Suprapubic skin (tissue), 4 donors: ENCODE measurements at regions not wholly inside any gene's neighbourhood (a gene's known extent, or its start where the extent isn't known, plus 50 kb on each side); places are given as distances from the start of the nearest gene placed in this dataset.

Experiments
- DNase-seq, 2 donors: peaks; one replicate each; pipeline ENCODE4 v3.0.0-alpha.2; 2019; ENCODE audit warnings: low spot score in 2 of 2
- H3K27ac ChIP-seq: fragments of 200-600 bp; sonication (generic); one replicate; pipeline ENCODE4 v1.5.1; 2019
- H3K27me3 ChIP-seq: fragments of 200-600 bp; sonication (generic); one replicate; pipeline ENCODE4 v1.5.1; 2019
- H3K36me3 ChIP-seq: fragments of 200-600 bp; sonication (generic); one replicate; pipeline ENCODE4 v1.5.1; 2019
- H3K4me1 ChIP-seq: fragments of 200-600 bp; sonication (generic); one replicate; pipeline ENCODE4 v1.5.1; 2019
- H3K4me3 ChIP-seq: fragments of 200-600 bp; sonication (generic); one replicate; pipeline ENCODE4 v1.5.1; 2019; ENCODE audit warnings: mild to moderate bottlenecking
- H3K9me3 ChIP-seq: fragments of 200-600 bp; sonication (generic); one replicate; pipeline ENCODE4 v1.5.1; 2019
- EP300 ChIP-seq: sonication (generic); formaldehyde crosslinking; IDR thresholded peaks from one replicate; pipeline ENCODE4 v1.6.1; 2017; ENCODE audit warnings: antibody characterized with exemption
- POLR2A ChIP-seq, 2 donors: fragments of 450-650 bp; IDR thresholded peaks; one replicate each; pipeline ENCODE4 v1.6.1; 2017; ENCODE audit warnings: antibody characterized with exemption in 2 of 2, mild to moderate bottlenecking in 2 of 2, moderate library complexity in 2 of 2
- POLR2AphosphoS5 ChIP-seq, 3 donors: sonication (generic); formaldehyde crosslinking; IDR thresholded peaks; one replicate each; pipeline ENCODE4 v1.6.1; 2017; ENCODE audit warnings: antibody characterized with exemption in 3 of 3
- WGBS: methylation state at CpG from one replicate; pipeline ENCODE4 v1.1.5; 2018; 5-methylcytosine and 5-hydroxymethylcytosine counted together
- TF ChIP-seq, protein P1 (sequence below), 2 donors: fragments of 200-600 bp in 1 of 2; fragments of 450-650 bp in 1 of 2; sonication (generic) in 1 of 2; IDR thresholded peaks; one replicate each; pipeline ENCODE4 v1.5.1; 2016 to 2019; ENCODE audit warnings: antibody characterized with exemption in 2 of 2, mild to moderate bottlenecking in 1 of 2, moderate library complexity in 1 of 2

DNA sequence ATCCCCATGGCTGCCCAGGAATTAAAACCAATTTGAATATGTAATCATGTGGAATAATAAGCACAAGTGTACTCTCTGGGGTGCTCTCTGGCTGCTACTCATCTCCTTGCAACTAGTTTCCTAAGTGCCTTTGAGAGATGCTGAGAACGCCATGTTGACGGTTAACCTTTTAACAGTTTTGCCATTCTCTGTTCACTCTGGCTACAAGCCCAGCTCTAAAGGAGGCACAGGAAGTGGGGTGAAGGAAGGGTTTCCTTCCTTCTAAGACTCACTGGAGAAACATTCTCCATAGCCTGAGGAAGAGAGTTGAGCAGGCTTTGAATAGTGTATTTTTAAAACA, 122.0 kb upstream of the ZC3H12C start:
- Histone ChIP-seq H3K27ac (no peak overlapping the region), H3K4me1 (peaks cover 8% of the 10 kb centered on the region)

DNA sequence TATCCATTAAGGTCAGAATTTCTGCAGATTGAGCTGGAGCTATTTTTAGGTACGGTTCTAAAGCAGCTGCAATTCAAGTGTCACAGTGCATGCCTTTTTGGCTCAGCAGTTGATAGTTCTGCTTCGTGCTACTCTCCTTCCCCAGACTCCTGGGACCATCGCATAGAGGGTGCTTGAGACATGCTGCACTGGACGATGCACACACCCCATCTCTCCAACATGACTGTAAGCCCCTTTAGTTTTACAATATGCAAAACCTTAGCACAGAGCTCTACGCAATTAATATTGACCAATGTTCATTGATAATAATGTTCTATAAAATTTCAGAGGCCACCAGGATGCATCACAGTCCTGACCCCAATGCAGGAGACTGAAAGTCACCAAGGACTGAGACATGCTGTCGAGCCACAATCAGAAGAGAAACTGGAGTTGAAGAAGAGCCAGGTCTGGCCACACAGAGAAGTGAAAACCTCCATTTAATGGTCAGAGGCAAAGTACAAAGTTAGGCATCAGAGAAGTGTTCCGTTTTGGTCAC, 120.9 kb upstream of the ZC3H12C start:
- TF ChIP-seq POLR2A (IDR thresholded peaks at IDR 0.05) (no peak), EP300 (no peak), POLR2AphosphoS5 (IDR thresholded peaks at IDR 0.05) (no peak)
- TF ChIP-seq, protein P1, sequence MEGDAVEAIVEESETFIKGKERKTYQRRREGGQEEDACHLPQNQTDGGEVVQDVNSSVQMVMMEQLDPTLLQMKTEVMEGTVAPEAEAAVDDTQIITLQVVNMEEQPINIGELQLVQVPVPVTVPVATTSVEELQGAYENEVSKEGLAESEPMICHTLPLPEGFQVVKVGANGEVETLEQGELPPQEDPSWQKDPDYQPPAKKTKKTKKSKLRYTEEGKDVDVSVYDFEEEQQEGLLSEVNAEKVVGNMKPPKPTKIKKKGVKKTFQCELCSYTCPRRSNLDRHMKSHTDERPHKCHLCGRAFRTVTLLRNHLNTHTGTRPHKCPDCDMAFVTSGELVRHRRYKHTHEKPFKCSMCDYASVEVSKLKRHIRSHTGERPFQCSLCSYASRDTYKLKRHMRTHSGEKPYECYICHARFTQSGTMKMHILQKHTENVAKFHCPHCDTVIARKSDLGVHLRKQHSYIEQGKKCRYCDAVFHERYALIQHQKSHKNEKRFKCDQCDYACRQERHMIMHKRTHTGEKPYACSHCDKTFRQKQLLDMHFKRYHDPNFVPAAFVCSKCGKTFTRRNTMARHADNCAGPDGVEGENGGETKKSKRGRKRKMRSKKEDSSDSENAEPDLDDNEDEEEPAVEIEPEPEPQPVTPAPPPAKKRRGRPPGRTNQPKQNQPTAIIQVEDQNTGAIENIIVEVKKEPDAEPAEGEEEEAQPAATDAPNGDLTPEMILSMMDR (IDR thresholded peaks at IDR 0.05), result no peak
- H3K9me3 ChIP-seq, result no peaks in the 10 kb centered on the region
- H3K4me1 ChIP-seq, result peaks cover 8% of the 10 kb centered on the region
- H3K27ac ChIP-seq, result no peak overlapping the region
- H3K27me3 ChIP-seq, result no peaks in the 10 kb centered on the region
- WGBS, result 63% methylated on average over 7 of the region's 7 CpGs
- no peak for DNase-seq
- no peaks in the 10 kb centered on the region for H3K36me3 ChIP-seq
- no peak overlapping the region for H3K4me3 ChIP-seq

More for the DNA sequence above, 122.0 kb upstream of the ZC3H12C start:
- no peak for DNase-seq
- Histone ChIP-seq H3K4me3 (no peak overlapping the region), H3K36me3 (no peaks in the 10 kb centered on the region), H3K9me3 (no peaks in the 10 kb centered on the region), H3K27me3 (no peaks in the 10 kb centered on the region)
- no peak for TF ChIP-seq EP300
- TF ChIP-seq, protein P1 (IDR thresholded peaks at IDR 0.05), result no peak
- WGBS, result 55% methylated on average over 2 of the region's 2 CpGs

DNA sequence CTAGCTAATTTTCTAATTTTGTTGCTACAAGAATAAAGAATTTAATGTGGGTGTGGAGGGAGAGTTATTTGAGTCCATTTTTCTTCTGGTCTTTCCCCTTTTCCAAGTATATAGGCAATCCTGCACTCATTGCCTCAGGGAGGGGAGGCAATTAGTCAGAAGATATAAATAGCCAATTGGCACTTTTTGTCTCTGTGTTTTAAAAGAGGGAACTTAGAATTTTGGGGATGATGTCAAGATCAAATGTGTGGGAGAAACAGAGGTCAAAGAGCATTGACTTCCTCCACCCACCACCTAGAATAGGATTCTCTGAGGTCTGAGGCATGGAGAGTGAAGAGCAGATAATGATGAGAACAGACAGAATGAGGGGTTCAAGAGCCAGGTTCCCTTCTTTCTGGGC, 120.3 kb upstream of the ZC3H12C start:
- Histone ChIP-seq H3K9me3 (no peaks in the 10 kb centered on the region), H3K27ac (no peak overlapping the region), H3K4me1 (peaks cover 8% of the 10 kb centered on the region), H3K27me3 (no peaks in the 10 kb centered on the region), H3K36me3 (no peaks in the 10 kb centered on the region), H3K4me3 (no peak overlapping the region)
- DNase-seq, result no peak
- TF ChIP-seq POLR2AphosphoS5 (IDR thresholded peaks at IDR 0.05), result no peak
- no peak for TF ChIP-seq POLR2A (IDR thresholded peaks at IDR 0.05)
- no peak for TF ChIP-seq EP300

DNA sequence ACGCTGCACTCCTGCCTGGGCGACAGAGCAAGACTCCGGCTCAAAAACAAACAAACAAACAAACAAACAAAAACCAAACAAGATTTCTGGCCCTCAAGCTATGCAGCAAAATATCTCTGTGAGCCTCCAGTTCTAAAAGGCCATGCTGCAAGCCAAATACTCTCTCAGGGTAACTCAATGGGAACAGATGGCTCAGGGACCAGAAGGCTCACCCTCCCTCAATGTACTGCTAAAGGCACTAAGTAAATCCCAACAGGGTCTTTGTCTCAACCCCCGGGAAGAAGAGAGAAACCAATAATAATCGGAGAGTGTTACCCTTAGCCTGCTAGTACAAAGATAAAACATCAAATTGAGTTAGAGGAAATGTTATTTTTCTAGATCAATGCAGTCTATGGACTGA, 119.7 kb upstream of the ZC3H12C start:
- Histone ChIP-seq H3K27ac (no peak overlapping the region), H3K9me3 (no peaks in the 10 kb centered on the region), H3K36me3 (no peaks in the 10 kb centered on the region), H3K27me3 (no peaks in the 10 kb centered on the region), H3K4me1 (peaks cover 8% of the 10 kb centered on the region), H3K4me3 (no peak overlapping the region)
- DNase-seq, result no peak
- 82% methylated on average over 5 of the region's 5 CpGs for WGBS
- no peak for TF ChIP-seq EP300
- no peak for TF ChIP-seq POLR2A (IDR thresholded peaks at IDR 0.05)
- TF ChIP-seq, protein P1 (IDR thresholded peaks at IDR 0.05), result no peak
- no peak for TF ChIP-seq POLR2AphosphoS5 (IDR thresholded peaks at IDR 0.05)

DNA sequence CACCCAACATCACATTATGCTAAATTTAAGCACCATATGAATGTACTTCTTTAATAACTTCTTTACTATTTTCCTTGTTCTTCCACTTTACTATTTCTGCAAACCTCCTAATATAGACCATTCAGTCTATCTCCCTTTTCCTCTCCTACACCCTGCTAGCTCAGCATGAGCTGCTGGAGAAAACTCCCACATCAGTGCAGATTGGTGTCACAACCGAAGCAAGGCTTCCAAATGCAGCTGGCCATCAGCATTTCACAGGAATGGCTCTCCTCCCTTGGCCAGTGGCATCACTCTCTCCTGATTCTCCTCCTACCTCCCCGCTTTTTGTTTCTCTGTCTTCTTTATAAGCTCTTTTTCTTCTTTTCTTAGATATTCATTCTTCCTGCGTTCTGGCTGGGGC, 118.7 kb upstream of the ZC3H12C start:
- Histone ChIP-seq H3K4me1 (peaks cover 8% of the 10 kb centered on the region), H3K27ac (no peak overlapping the region), H3K9me3 (no peaks in the 10 kb centered on the region), H3K4me3 (no peak overlapping the region), H3K36me3 (no peaks in the 10 kb centered on the region), H3K27me3 (no peaks in the 10 kb centered on the region)
- TF ChIP-seq, protein P1 (IDR thresholded peaks at IDR 0.05), result no peak
- TF ChIP-seq POLR2AphosphoS5 (IDR thresholded peaks at IDR 0.05), result no peak
- DNase-seq, result no peak
- WGBS, result 85% methylated on average over 3 of the region's 3 CpGs

DNA sequence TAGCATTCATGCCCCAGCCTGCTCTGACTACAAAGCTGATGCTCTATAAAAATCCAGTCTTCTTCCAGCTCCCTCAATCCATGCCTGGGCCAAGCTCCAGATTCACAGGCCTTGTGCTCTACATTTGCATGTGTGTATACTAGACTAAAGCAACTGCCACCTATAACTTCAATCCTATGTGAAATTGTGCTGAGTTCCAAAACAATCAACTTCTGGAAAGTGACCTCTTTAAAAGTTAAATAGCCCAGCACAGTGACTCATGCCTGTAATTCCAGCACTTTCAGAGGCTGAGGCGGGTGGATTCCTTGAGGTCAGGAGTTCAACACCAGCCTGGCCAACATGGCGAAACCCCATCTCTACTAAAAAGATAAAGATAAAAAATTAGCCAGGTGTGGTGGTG, 114.3 kb upstream of the ZC3H12C start:
- 90% methylated on average over 2 of the region's 2 CpGs for WGBS
- no peaks in the 10 kb centered on the region for H3K9me3 ChIP-seq
- H3K27me3 ChIP-seq, result peaks cover 3% of the 10 kb centered on the region
- no peak for DNase-seq
- no peak overlapping the region for H3K4me3 ChIP-seq
- H3K36me3 ChIP-seq, result no peaks in the 10 kb centered on the region
- H3K4me1 ChIP-seq, result no peaks in the 10 kb centered on the region
- TF ChIP-seq POLR2A (IDR thresholded peaks at IDR 0.05), result no peak
- TF ChIP-seq, protein P1 (IDR thresholded peaks at IDR 0.05), result no peak
- TF ChIP-seq EP300, result no peak
- TF ChIP-seq POLR2AphosphoS5 (IDR thresholded peaks at IDR 0.05), result no peak
- no peak overlapping the region for H3K27ac ChIP-seq
